ENCODE measurements at regions not wholly inside any gene's neighbourhood (a gene's known extent, or its start where the extent isn't known, plus 50 kb on each side); places are given as distances from the start of the nearest gene placed in this dataset.
A peak's percentile ranks its signal among the peaks of the same experiment; 100 is the strongest.

- intact Hi-C loops (cut with micrococcal nuclease), result no loop called here
- no peaks in the 10 kb centered on the region for H3K4me1 ChIP-seq (ENCODE audit: insufficient read depth, low read length)
- ATAC-seq (no peak), DNase-seq (no peak)
- no peaks in the 10 kb centered on the region for H3K9me2 ChIP-seq (replicated peaks; ENCODE audit: low read length)
- TF ChIP-seq EZH2 (IDR thresholded peaks at IDR 0.05; ENCODE audit: low read length, unreplicated experiment) (no peak), CTCF (conservative IDR thresholded peaks at IDR 0.05; ENCODE audit: low read depth, low read length) (no peak), EZH2phosphoT487 (IDR thresholded peaks at IDR 0.05; ENCODE audit: borderline replicate concordance, low read length) (no peak)
- no peaks in the 10 kb centered on the region for H3K36me3 ChIP-seq (ENCODE audit: low read depth, low read length)
- H3K9ac ChIP-seq (ENCODE audit: low read length), result no peak overlapping the region
- no TSS peak for BruUV-seq (replicated peaks)
- H3K79me2 ChIP-seq (ENCODE audit: low read length), result no peaks in the 10 kb centered on the region
- no peaks in the 10 kb centered on the region for H3F3A ChIP-seq (ENCODE audit: low read length, unreplicated experiment)
- ChIA-PET CTCF (no interaction called here), POLR2A (ENCODE audit: unreplicated experiment) (no interaction called here)
- no peak overlapping the region for H3K4me3 ChIP-seq (ENCODE audit: low read length)
- H3K27me3 ChIP-seq (ENCODE audit: low read length), result no peaks in the 10 kb centered on the region
- no peaks in the 10 kb centered on the region for H3K9me3 ChIP-seq (ENCODE audit: low read length)
- H4K20me1 ChIP-seq (ENCODE audit: low read length), result no peaks in the 10 kb centered on the region
- no peak overlapping the region for H3K27ac ChIP-seq (ENCODE audit: low read length)
- H3K4me2 ChIP-seq (ENCODE audit: low read length), result no peak overlapping the region
- no peak overlapping the region for H2AFZ ChIP-seq (ENCODE audit: low read length)
These were observed 273.7 kb downstream of the SKAP2 start for GRCh38 chr7:26590709-26591108.

GRCh38 chr7:26592011-26592410 is 272.4 kb downstream of the SKAP2 start:
- Histone ChIP-seq H3K9ac (ENCODE audit: low read length) (no peak overlapping the region), H2AFZ (ENCODE audit: low read length) (no peak overlapping the region), H3F3A (ENCODE audit: low read length, unreplicated experiment) (no peaks in the 10 kb centered on the region), H3K79me2 (ENCODE audit: low read length) (no peaks in the 10 kb centered on the region), H3K27me3 (ENCODE audit: low read length) (no peaks in the 10 kb centered on the region), H3K9me3 (ENCODE audit: low read length) (no peaks in the 10 kb centered on the region), H3K36me3 (ENCODE audit: low read depth, low read length) (no peaks in the 10 kb centered on the region), H3K4me1 (ENCODE audit: insufficient read depth, low read length) (no peaks in the 10 kb centered on the region), H4K20me1 (ENCODE audit: low read length) (no peaks in the 10 kb centered on the region), H3K27ac (ENCODE audit: low read length) (no peak overlapping the region), H3K4me2 (ENCODE audit: low read length) (no peak overlapping the region), H3K9me2 (replicated peaks; ENCODE audit: low read length) (no peaks in the 10 kb centered on the region), H3K4me3 (ENCODE audit: low read length) (no peak overlapping the region)
- intact Hi-C loops (cut with micrococcal nuclease), result no loop called here
- ChIA-PET CTCF (no interaction called here), POLR2A (ENCODE audit: unreplicated experiment) (interaction anchor here (0.5 kb wide), 1 partner anchor 88 kb away, joined by 5 read pairs; no protein-coding TSS in a partner anchor)
- no TSS peak for BruUV-seq (replicated peaks)
- DNase-seq (peak; percentile 8), ATAC-seq (peak; percentile 19; the same call in 1 of the 2 replicates)
- no peak for TF ChIP-seq EZH2phosphoT487 (IDR thresholded peaks at IDR 0.05; ENCODE audit: borderline replicate concordance, low read length)
- no peak for TF ChIP-seq CTCF (conservative IDR thresholded peaks at IDR 0.05; ENCODE audit: low read depth, low read length)
- TF ChIP-seq EZH2 (IDR thresholded peaks at IDR 0.05; ENCODE audit: low read length, unreplicated experiment), result no peak

GRCh38 chr7:26593393-26593792 is 271.0 kb downstream of the SKAP2 start:
- Histone ChIP-seq H3K4me3 (ENCODE audit: low read length) (no peak overlapping the region), H3F3A (ENCODE audit: low read length, unreplicated experiment) (no peaks in the 10 kb centered on the region), H2AFZ (ENCODE audit: low read length) (no peak overlapping the region), H3K36me3 (ENCODE audit: low read depth, low read length) (no peaks in the 10 kb centered on the region), H3K9me2 (replicated peaks; ENCODE audit: low read length) (no peaks in the 10 kb centered on the region), H3K79me2 (ENCODE audit: low read length) (no peaks in the 10 kb centered on the region), H3K4me2 (ENCODE audit: low read length) (no peak overlapping the region), H3K4me1 (ENCODE audit: insufficient read depth, low read length) (no peaks in the 10 kb centered on the region), H4K20me1 (ENCODE audit: low read length) (no peaks in the 10 kb centered on the region), H3K27me3 (ENCODE audit: low read length) (no peaks in the 10 kb centered on the region), H3K9me3 (ENCODE audit: low read length) (no peaks in the 10 kb centered on the region), H3K27ac (ENCODE audit: low read length) (no peak overlapping the region), H3K9ac (ENCODE audit: low read length) (no peak overlapping the region)
- ChIA-PET POLR2A (ENCODE audit: unreplicated experiment) (no interaction called here), CTCF (interaction anchor here (0.6 kb wide), 1 partner anchor 40 kb away, joined by 3 read pairs; no protein-coding TSS in a partner anchor)
- DNase-seq (no peak), ATAC-seq (no peak)
- no TSS peak for BruUV-seq (replicated peaks)
- no peak for TF ChIP-seq EZH2phosphoT487 (IDR thresholded peaks at IDR 0.05; ENCODE audit: borderline replicate concordance, low read length)
- no peak for TF ChIP-seq EZH2 (IDR thresholded peaks at IDR 0.05; ENCODE audit: low read length, unreplicated experiment)
- no peak for TF ChIP-seq CTCF (conservative IDR thresholded peaks at IDR 0.05; ENCODE audit: low read depth, low read length)
- intact Hi-C loops (cut with micrococcal nuclease), result no loop called here

Data from PC-3 (cell line).